Neural progenitor cell (in vitro differentiated cells): ENCODE measurements at regions not wholly inside any gene's neighbourhood (a gene's known extent, or its start where the extent isn't known, plus 50 kb on each side); places are given as distances from the start of the nearest gene placed in this dataset.

Source experiments
- DNase-seq: peaks from one replicate; pipeline ENCODE4 v3.0.0-alpha.2; 2016; ENCODE audit warnings: low spot score
- H2AFZ ChIP-seq: fragments of 200-600 bp; sonication (generic); replicated peaks from 2 replicates; pipeline ENCODE4 v1.6.1; 2016; ENCODE audit warnings: antibody characterized with exemption
- H3F3A ChIP-seq: fragments of 200-600 bp; sonication (generic); 2 replicates; pipeline ENCODE4 v1.6.1; 2016; ENCODE audit warnings: antibody characterized with exemption, low read depth
- H3K27ac ChIP-seq: fragments of 200-600 bp; sonication (generic); 2 replicates; pipeline ENCODE4 v1.5.1; 2016; ENCODE audit warnings: mild to moderate bottlenecking
- H3K27me3 ChIP-seq: fragments of 200-600 bp; sonication (generic); 2 replicates; pipeline ENCODE4 v1.6.1; 2016; ENCODE audit warnings: mild to moderate bottlenecking, moderate library complexity
- H3K36me3 ChIP-seq: fragments of 200-600 bp; sonication (generic); 2 replicates; pipeline ENCODE4 v1.5.1; 2016
- H3K4me1 ChIP-seq: fragments of 200-600 bp; sonication (generic); 2 replicates; pipeline ENCODE4 v1.6.1; 2016; ENCODE audit warnings: mixed run types
- H3K4me2 ChIP-seq: fragments of 200-600 bp; sonication (generic); 2 replicates; pipeline ENCODE4 v1.6.1; 2016
- H3K4me3 ChIP-seq: fragments of 200-600 bp; sonication (generic); 2 replicates; pipeline ENCODE4 v1.5.1; 2016
- H3K79me2 ChIP-seq: fragments of 200-600 bp; sonication (generic); 2 replicates; pipeline ENCODE4 v1.6.1; 2016; ENCODE audit warnings: low read depth
- H3K9ac ChIP-seq: fragments of 200-600 bp; sonication (generic); 2 replicates; pipeline ENCODE4 v1.6.1; 2016
- H3K9me3 ChIP-seq: fragments of 200-600 bp; sonication (generic); 2 replicates; pipeline ENCODE4 v1.5.1; 2016; ENCODE audit warnings: low read depth
- H4K20me1 ChIP-seq: fragments of 200-600 bp; sonication (generic); 2 replicates; pipeline ENCODE4 v1.6.1; 2016; ENCODE audit warnings: low read depth
- H3K27ac Mint-ChIP-seq: 3 replicates; pipeline ENCODE4 v1.8.0; 2021; ENCODE audit warnings: mixed read lengths
- H3K27me3 Mint-ChIP-seq: 2 replicates; pipeline ENCODE4 v1.8.0; 2022; ENCODE audit warnings: low read depth, mild to moderate bottlenecking, inconsistent platforms, moderate library complexity, mixed read lengths; ENCODE audit not compliant: insufficient read depth
- H3K36me3 Mint-ChIP-seq: 3 replicates; pipeline ENCODE4 v1.8.0; 2021; ENCODE audit warnings: mixed read lengths
- H3K4me1 Mint-ChIP-seq: 3 replicates; pipeline ENCODE4 v1.8.0; 2021; ENCODE audit warnings: mixed read lengths
- H3K4me3 Mint-ChIP-seq: 3 replicates; pipeline ENCODE4 v1.8.0; 2021; ENCODE audit warnings: mild to moderate bottlenecking, moderate library complexity, mixed read lengths
- H3K9me3 Mint-ChIP-seq: 3 replicates; pipeline ENCODE4 v1.8.0; 2020; ENCODE audit warnings: mixed read lengths
- CTCF ChIP-seq: fragments of 200-600 bp; sonication (generic); IDR thresholded peaks from 2 replicates; pipeline ENCODE4 v1.5.1; 2017; ENCODE audit warnings: antibody characterized with exemption, mild to moderate bottlenecking
- EZH2 ChIP-seq: fragments of 200-600 bp; sonication (generic); IDR thresholded peaks from 2 replicates; pipeline ENCODE4 v1.6.1; 2017; ENCODE audit warnings: antibody characterized with exemption, mild to moderate bottlenecking, moderate library complexity
- EZH2phosphoT487 ChIP-seq: fragments of 200-600 bp; sonication (generic); IDR thresholded peaks from 2 replicates; pipeline ENCODE4 v1.6.1; 2017; ENCODE audit warnings: antibody characterized with exemption

GRCh38 chr13:112200200-112200599 is 133.3 kb downstream of the SOX1 start:
- Mint-ChIP-seq H3K4me3 (no peak overlapping the region), H3K9me3 (peaks cover 2% of the 10 kb centered on the region), H3K36me3 (no peaks in the 10 kb centered on the region), H3K27me3 (peaks cover 13% of the 10 kb centered on the region), H3K27ac (peak overlapping the region; percentile 27), H3K4me1 (peaks cover 41% of the 10 kb centered on the region)
- no peak for TF ChIP-seq EZH2phosphoT487
- Histone ChIP-seq H2AFZ (no peak overlapping the region), H3K36me3 (no peaks in the 10 kb centered on the region), H3K9ac (no peak overlapping the region), H3K4me3 (no peak overlapping the region), H3K4me1 (peaks cover 28% of the 10 kb centered on the region), H3K4me2 (no peak overlapping the region), H3K27me3 (no peaks in the 10 kb centered on the region), H3F3A (peaks cover 23% of the 10 kb centered on the region), H3K9me3 (no peaks in the 10 kb centered on the region), H4K20me1 (no peaks in the 10 kb centered on the region), H3K79me2 (no peaks in the 10 kb centered on the region), H3K27ac (no peak overlapping the region)
- DNase-seq: no peak

GRCh38 chr13:112202266-112202665 is 135.3 kb downstream of the SOX1 start:
- no peaks in the 10 kb centered on the region for H3K9me3 Mint-ChIP-seq
- H3K4me1 ChIP-seq: peaks cover 46% of the 10 kb centered on the region
- DNase-seq: no peak
- H2AFZ ChIP-seq: no peak overlapping the region
- no peaks in the 10 kb centered on the region for H4K20me1 ChIP-seq
- no peak overlapping the region for H3K27ac ChIP-seq
- H3K4me3 ChIP-seq: no peak overlapping the region
- peak overlapping the region; percentile 93 for H3K27ac Mint-ChIP-seq
- H3K9me3 ChIP-seq: no peaks in the 10 kb centered on the region
- no peaks in the 10 kb centered on the region for H3K79me2 ChIP-seq
- peaks cover 12% of the 10 kb centered on the region for H3K27me3 ChIP-seq
- peaks cover 61% of the 10 kb centered on the region for H3K4me1 Mint-ChIP-seq
- no peaks in the 10 kb centered on the region for H3K36me3 Mint-ChIP-seq
- H3F3A ChIP-seq: peaks cover 43% of the 10 kb centered on the region
- H3K4me2 ChIP-seq: no peak overlapping the region
- TF ChIP-seq EZH2 (no peak), CTCF (no peak), EZH2phosphoT487 (no peak)
- no peak overlapping the region for H3K4me3 Mint-ChIP-seq
- H3K36me3 ChIP-seq: no peaks in the 10 kb centered on the region
- H3K27me3 Mint-ChIP-seq: peaks cover 15% of the 10 kb centered on the region
- no peak overlapping the region for H3K9ac ChIP-seq

- Histone ChIP-seq H3K4me2 (peak overlapping the region; percentile 71), H4K20me1 (no peaks in the 10 kb centered on the region), H3F3A (peaks cover 50% of the 10 kb centered on the region), H3K79me2 (no peaks in the 10 kb centered on the region), H2AFZ (peak overlapping the region; percentile 66), H3K9me3 (no peaks in the 10 kb centered on the region), H3K27me3 (peaks cover 12% of the 10 kb centered on the region), H3K9ac (no peak overlapping the region), H3K4me3 (no peak overlapping the region), H3K36me3 (no peaks in the 10 kb centered on the region), H3K4me1 (peaks cover 53% of the 10 kb centered on the region), H3K27ac (no peak overlapping the region)
- no peak overlapping the region for H3K4me3 Mint-ChIP-seq
- TF ChIP-seq EZH2 (no peak), EZH2phosphoT487 (no peak), CTCF (no peak)
- H3K27ac Mint-ChIP-seq: peak overlapping the region; percentile 98
- H3K4me1 Mint-ChIP-seq: peaks cover 68% of the 10 kb centered on the region
- no peak for DNase-seq
- H3K36me3 Mint-ChIP-seq: no peaks in the 10 kb centered on the region
- H3K9me3 Mint-ChIP-seq: no peaks in the 10 kb centered on the region
- H3K27me3 Mint-ChIP-seq: peaks cover 15% of the 10 kb centered on the region
These were observed 136.0 kb downstream of the SOX1 start for GRCh38 chr13:112202966-112203365.

- H3K4me3 ChIP-seq: no peak overlapping the region
- H3K36me3 Mint-ChIP-seq: no peaks in the 10 kb centered on the region
- no peaks in the 10 kb centered on the region for H4K20me1 ChIP-seq
- H3K4me2 ChIP-seq: peak overlapping the region; percentile 71
- peaks cover 75% of the 10 kb centered on the region for H3K4me1 Mint-ChIP-seq
- H3K9me3 ChIP-seq: no peaks in the 10 kb centered on the region
- H3K9ac ChIP-seq: no peak overlapping the region
- H3K4me1 ChIP-seq: peaks cover 57% of the 10 kb centered on the region
- peak overlapping the region; percentile 98 for H3K27ac Mint-ChIP-seq
- H3K79me2 ChIP-seq: no peaks in the 10 kb centered on the region
- peak overlapping the region; percentile 80 for H3K4me3 Mint-ChIP-seq
- peaks cover 12% of the 10 kb centered on the region for H3K27me3 ChIP-seq
- H2AFZ ChIP-seq: no peak overlapping the region
- peaks cover 53% of the 10 kb centered on the region for H3F3A ChIP-seq
- DNase-seq: no peak
- no peaks in the 10 kb centered on the region for H3K36me3 ChIP-seq
- peaks cover 15% of the 10 kb centered on the region for H3K27me3 Mint-ChIP-seq
- H3K27ac ChIP-seq: no peak overlapping the region
- H3K9me3 Mint-ChIP-seq: peaks cover 3% of the 10 kb centered on the region
- no peak for TF ChIP-seq CTCF
- no peak for TF ChIP-seq EZH2
- no peak for TF ChIP-seq EZH2phosphoT487
These were observed 136.7 kb downstream of the SOX1 start for GRCh38 chr13:112203614-112204013.
